ENCODE measurements at regions not wholly inside any gene's neighbourhood (a gene's known extent, or its start where the extent isn't known, plus 50 kb on each side); places are given as distances from the start of the nearest gene placed in this dataset.

- Mint-ChIP-seq H3K27ac (no peak overlapping the region), H3K27me3 (ENCODE audit: low read depth) (peaks cover 3% of the 10 kb centered on the region), H3K9me3 (no peaks in the 10 kb centered on the region), H3K36me3 (ENCODE audit: low read depth) (no peaks in the 10 kb centered on the region), H3K4me3 (no peak overlapping the region), H3K4me1 (ENCODE audit: low read depth) (no peaks in the 10 kb centered on the region)
- CTCF ChIA-PET, result no interaction called here
- intact Hi-C loops (cut with micrococcal nuclease), result no loop called here
- no peak for DNase-seq
These were observed 254.4 kb upstream of the PMEPA1 start for GRCh38 chr20:57964011-57964862.

DNA sequence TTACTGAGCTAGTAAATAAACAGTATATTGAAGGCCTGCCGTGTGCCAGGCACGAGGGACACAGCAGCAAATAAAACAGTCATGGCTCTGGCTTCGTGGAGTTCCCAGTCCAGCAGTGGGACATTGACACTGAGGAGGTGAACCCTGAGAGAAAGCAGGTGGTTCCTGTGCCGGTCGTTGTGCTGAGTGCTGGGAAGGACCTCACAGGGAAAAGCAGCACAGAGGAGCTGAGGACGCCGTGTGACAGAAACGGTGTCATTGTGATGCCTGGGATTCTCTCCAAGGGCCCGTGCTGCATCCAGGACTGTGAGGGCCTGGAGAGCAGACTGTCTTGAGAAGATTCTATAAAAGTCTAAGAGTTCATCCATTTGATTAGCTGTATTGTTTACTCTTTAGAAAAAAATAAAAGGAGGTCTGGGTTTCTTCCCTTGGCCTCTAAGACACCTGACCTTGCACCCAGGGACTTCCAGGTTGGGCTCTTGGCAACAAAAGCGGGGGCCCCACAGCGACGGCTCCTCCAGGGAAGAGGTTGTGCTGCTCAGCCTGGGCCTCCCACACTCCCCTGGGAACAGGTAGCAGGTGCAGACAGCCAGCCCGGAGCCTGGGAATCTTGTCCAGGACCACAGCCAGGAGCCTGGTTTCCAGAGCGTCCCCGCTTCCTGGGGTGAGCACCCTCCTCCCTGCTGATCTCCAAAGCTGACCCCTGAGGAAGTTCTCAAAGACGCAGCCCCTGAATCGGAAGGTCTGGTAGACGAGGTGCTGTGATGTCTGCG lies 251.2 kb upstream of the PMEPA1 start:
- CTCF ChIA-PET, result interaction anchor here (0.7 kb wide), 1 partner anchor 638 kb away, joined by 3 read pairs; no protein-coding TSS in a partner anchor
- Mint-ChIP-seq H3K36me3 (ENCODE audit: low read depth) (no peaks in the 10 kb centered on the region), H3K4me1 (ENCODE audit: low read depth) (no peaks in the 10 kb centered on the region), H3K9me3 (no peaks in the 10 kb centered on the region), H3K4me3 (no peak overlapping the region), H3K27ac (no peak overlapping the region), H3K27me3 (ENCODE audit: low read depth) (peaks cover 2% of the 10 kb centered on the region)
- intact Hi-C loops (cut with micrococcal nuclease), result no loop called here
- DNase-seq, result no peak

- Mint-ChIP-seq H3K9me3 (peaks cover 4% of the 10 kb centered on the region), H3K27ac (no peak overlapping the region), H3K4me3 (no peak overlapping the region), H3K27me3 (ENCODE audit: low read depth) (peaks cover 2% of the 10 kb centered on the region), H3K4me1 (ENCODE audit: low read depth) (no peaks in the 10 kb centered on the region), H3K36me3 (ENCODE audit: low read depth) (no peaks in the 10 kb centered on the region)
- intact Hi-C loops (cut with micrococcal nuclease), result no loop called here
- CTCF ChIA-PET, result no interaction called here
- no peak for DNase-seq
These were observed 249.8 kb upstream of the PMEPA1 start for GRCh38 chr20:57959589-57959988.

DNA sequence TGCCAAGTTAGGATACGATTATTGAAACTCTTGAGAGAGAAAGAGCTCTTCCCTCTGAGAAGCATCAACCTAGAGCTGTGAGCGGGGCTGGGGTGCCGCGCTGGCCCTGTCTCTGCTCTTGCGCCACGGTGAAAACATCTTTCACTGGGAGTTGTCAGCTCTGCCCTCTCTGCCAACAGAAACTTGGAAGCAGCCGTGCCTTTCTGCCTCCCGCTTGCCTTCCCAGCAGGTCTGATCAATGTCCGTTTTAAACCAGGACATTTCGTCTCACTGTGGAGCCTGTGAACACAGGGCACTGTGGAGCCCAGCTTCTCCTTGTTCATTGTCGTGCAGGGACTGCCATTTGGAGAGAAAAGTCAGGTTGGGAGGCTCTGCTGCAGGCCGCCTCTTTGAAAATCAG lies 249.2 kb upstream of the PMEPA1 start:
- DNase-seq, result no peak
- no peaks in the 10 kb centered on the region for H3K36me3 Mint-ChIP-seq (ENCODE audit: low read depth)
- intact Hi-C loops (cut with micrococcal nuclease), result no loop called here

DNA sequence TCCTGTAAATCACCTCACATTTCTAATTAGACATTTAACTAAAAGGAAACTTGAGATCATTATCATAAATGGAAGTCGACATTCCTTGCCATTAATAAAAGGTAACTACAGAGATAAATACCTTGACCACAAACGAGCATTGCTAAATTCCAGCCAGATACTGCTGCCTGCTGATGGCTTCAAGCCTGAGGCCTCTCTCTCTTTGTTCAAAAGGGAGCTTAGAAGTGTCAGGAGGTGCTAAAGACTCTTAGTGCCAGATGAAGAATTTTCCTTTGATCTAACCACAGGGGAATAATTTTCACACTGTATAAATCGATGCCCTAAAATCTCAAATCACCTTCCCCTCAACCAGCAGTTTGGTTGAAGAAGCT lies 248.2 kb upstream of the PMEPA1 start:
- CTCF ChIA-PET, result no interaction called here
- Mint-ChIP-seq H3K9me3 (peaks cover 9% of the 10 kb centered on the region), H3K27ac (no peak overlapping the region), H3K4me1 (ENCODE audit: low read depth) (no peaks in the 10 kb centered on the region), H3K4me3 (no peak overlapping the region), H3K36me3 (ENCODE audit: low read depth) (no peaks in the 10 kb centered on the region), H3K27me3 (ENCODE audit: low read depth) (peaks cover 2% of the 10 kb centered on the region)
- intact Hi-C loops (cut with micrococcal nuclease), result no loop called here
- no peak for DNase-seq

More for the DNA sequence above, 249.2 kb upstream of the PMEPA1 start:
- CTCF ChIA-PET, result no interaction called here
- Mint-ChIP-seq H3K27me3 (ENCODE audit: low read depth) (peaks cover 2% of the 10 kb centered on the region), H3K4me3 (no peak overlapping the region), H3K27ac (no peak overlapping the region), H3K4me1 (ENCODE audit: low read depth) (no peaks in the 10 kb centered on the region), H3K9me3 (peaks cover 9% of the 10 kb centered on the region)

GRCh38 chr20:57957411-57958049 lies 247.7 kb upstream of the PMEPA1 start:
- no peak overlapping the region for H3K4me3 Mint-ChIP-seq
- no peaks in the 10 kb centered on the region for H3K36me3 Mint-ChIP-seq (ENCODE audit: low read depth)
- H3K27me3 Mint-ChIP-seq (ENCODE audit: low read depth), result peaks cover 2% of the 10 kb centered on the region
- intact Hi-C loops (cut with micrococcal nuclease), result no loop called here
- H3K4me1 Mint-ChIP-seq (ENCODE audit: low read depth), result no peaks in the 10 kb centered on the region
- peaks cover 9% of the 10 kb centered on the region for H3K9me3 Mint-ChIP-seq
- no peak overlapping the region for H3K27ac Mint-ChIP-seq
- CTCF ChIA-PET, result no interaction called here
- no peak for DNase-seq

DNA sequence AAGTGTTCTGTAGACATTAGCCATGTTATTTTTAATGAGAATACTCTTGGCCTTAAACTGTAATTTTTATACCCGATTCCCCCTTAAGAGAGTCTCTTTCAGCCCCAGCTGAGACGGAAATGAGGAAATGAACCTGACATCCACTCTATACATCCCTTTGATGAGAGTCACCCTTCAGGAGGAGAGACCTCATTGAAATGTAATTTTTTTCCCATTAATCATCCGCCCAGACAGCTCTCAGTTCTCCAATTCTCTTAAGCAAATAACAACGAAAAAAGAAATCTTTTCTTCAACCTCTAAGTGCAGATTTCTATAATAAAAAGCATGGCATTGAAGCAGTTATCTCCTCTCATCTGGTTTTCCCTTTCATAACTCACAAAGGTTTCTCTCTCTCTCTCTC lies 243.8 kb upstream of the PMEPA1 start:
- H3K9me3 Mint-ChIP-seq, result peaks cover 10% of the 10 kb centered on the region
- CTCF ChIA-PET, result no interaction called here
- no peak overlapping the region for H3K27ac Mint-ChIP-seq
- H3K4me1 Mint-ChIP-seq (ENCODE audit: low read depth), result no peaks in the 10 kb centered on the region
- peaks cover 4% of the 10 kb centered on the region for H3K27me3 Mint-ChIP-seq (ENCODE audit: low read depth)
- no peaks in the 10 kb centered on the region for H3K36me3 Mint-ChIP-seq (ENCODE audit: low read depth)
- no peak for DNase-seq
- H3K4me3 Mint-ChIP-seq, result no peak overlapping the region
- intact Hi-C loops (cut with micrococcal nuclease), result no loop called here

DNA sequence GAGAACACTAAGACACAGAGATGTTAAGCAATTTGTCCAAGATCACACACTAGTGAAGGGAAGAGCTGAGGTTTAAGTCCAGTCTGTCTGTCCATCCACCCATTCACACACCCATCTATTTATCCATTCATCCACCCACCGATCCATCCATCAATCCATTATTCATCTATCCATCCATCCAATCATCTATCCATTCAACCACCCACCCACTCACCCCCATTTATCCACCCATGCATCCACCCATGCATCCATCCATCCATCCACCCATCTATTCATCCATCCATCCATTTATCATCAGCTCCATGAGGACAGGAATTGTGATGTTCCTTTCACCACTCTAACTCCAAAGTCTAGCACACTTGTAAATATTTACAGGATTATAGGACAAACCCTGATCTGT lies 242.3 kb upstream of the PMEPA1 start:
- intact Hi-C loops (cut with micrococcal nuclease), result no loop called here
- DNase-seq, result no peak
- no peak overlapping the region for H3K4me3 Mint-ChIP-seq
- H3K4me1 Mint-ChIP-seq (ENCODE audit: low read depth), result no peaks in the 10 kb centered on the region
- peaks cover 10% of the 10 kb centered on the region for H3K9me3 Mint-ChIP-seq
- CTCF ChIA-PET, result no interaction called here
- H3K36me3 Mint-ChIP-seq (ENCODE audit: low read depth), result no peaks in the 10 kb centered on the region
- no peak overlapping the region for H3K27ac Mint-ChIP-seq
- peaks cover 3% of the 10 kb centered on the region for H3K27me3 Mint-ChIP-seq (ENCODE audit: low read depth)

DNA sequence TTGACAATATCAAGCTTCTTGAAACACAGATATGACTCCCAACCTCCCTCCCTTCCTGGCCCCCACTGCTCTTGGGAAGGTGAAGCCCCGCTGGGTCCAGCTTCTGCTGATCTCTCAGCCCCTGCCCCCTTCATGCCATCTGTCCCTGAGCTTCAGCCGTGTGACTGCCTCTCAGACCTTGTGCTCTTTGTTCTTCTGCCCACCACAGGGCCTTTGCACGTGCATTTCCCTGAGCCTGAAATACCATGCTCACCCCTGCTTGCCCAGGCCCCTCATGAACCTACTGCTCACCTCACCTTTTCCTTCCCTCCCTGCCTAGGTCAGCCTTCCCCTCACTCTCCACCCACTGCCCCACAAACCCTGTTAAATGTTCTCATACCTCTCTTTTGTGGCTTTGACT lies 241.7 kb upstream of the PMEPA1 start:
- Mint-ChIP-seq H3K36me3 (ENCODE audit: low read depth) (no peaks in the 10 kb centered on the region), H3K27ac (no peak overlapping the region), H3K9me3 (peaks cover 10% of the 10 kb centered on the region), H3K4me3 (no peak overlapping the region), H3K4me1 (ENCODE audit: low read depth) (no peaks in the 10 kb centered on the region), H3K27me3 (ENCODE audit: low read depth) (peaks cover 2% of the 10 kb centered on the region)
- CTCF ChIA-PET, result no interaction called here
- no peak for DNase-seq
- intact Hi-C loops (cut with micrococcal nuclease), result no loop called here

GRCh38 chr20:57950764-57951485 lies 241.1 kb upstream of the PMEPA1 start:
- H3K4me1 Mint-ChIP-seq (ENCODE audit: low read depth), result no peaks in the 10 kb centered on the region
- intact Hi-C loops (cut with micrococcal nuclease), result no loop called here
- no peaks in the 10 kb centered on the region for H3K36me3 Mint-ChIP-seq (ENCODE audit: low read depth)
- H3K4me3 Mint-ChIP-seq, result no peak overlapping the region
- CTCF ChIA-PET, result no interaction called here
- no peak overlapping the region for H3K27ac Mint-ChIP-seq
- no peak for DNase-seq
- H3K9me3 Mint-ChIP-seq, result peaks cover 10% of the 10 kb centered on the region
- H3K27me3 Mint-ChIP-seq (ENCODE audit: low read depth), result peaks cover 2% of the 10 kb centered on the region

DNA sequence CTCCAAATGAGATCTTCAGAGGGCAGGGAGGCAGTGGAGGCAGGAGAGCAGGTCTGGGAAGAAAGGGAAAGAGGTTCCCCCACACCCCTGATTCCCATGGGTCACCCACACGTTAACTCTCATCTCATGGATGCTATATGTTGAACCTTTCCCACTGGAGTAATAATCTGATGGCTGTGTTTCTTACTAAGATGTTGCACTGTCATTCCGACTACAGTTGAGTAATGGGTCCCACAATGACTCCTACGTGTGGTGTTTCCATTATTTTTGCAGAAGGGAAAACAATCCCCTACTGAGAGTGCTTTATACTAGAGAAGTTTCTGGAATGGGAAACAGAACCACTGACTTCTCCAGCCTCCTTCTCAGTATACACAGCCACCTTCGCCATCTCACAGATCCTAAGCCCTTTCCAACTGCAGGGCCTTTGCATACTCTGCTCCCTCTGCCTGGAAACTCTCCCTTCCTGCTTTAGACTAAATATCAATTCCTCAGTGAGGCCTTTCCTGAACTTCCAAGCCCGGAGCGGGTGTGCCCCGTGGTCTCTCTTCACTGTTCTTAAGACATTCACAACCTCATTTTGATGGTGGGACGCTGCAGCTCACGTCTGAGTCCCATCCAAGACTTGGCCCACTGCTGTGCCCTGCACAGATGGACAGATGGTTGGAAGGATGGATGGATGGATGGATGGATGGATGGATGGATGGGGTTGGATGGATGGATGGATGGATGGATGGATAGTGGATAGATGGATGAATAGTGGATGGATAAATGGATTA lies 238.6 kb upstream of the PMEPA1 start:
- H3K9me3 Mint-ChIP-seq, result peaks cover 1% of the 10 kb centered on the region
- CTCF ChIA-PET, result no interaction called here
- DNase-seq, result no peak
- peaks cover 2% of the 10 kb centered on the region for H3K27me3 Mint-ChIP-seq (ENCODE audit: low read depth)
- H3K27ac Mint-ChIP-seq, result no peak overlapping the region
- H3K36me3 Mint-ChIP-seq (ENCODE audit: low read depth), result no peaks in the 10 kb centered on the region
- no peak overlapping the region for H3K4me3 Mint-ChIP-seq
- no peaks in the 10 kb centered on the region for H3K4me1 Mint-ChIP-seq (ENCODE audit: low read depth)
- intact Hi-C loops (cut with micrococcal nuclease), result no loop called here
